ENCODE measurements at regions not wholly inside any gene's neighbourhood (a gene's known extent, or its start where the extent isn't known, plus 50 kb on each side); places are given as distances from the start of the nearest gene placed in this dataset.

- no peak overlapping the region for H3K4me2 ChIP-seq (ENCODE audit: control insufficient read depth, insufficient read depth)
- ChIA-PET POLR2A (no interaction called here), RAD21 (ENCODE audit: unreplicated experiment) (no interaction called here), CTCF (no interaction called here), SMC1A (ENCODE audit: uncharacterized antibody, unreplicated experiment) (no interaction called here)
- H3K4me3 ChIP-seq = no peak overlapping the region
- DNase-seq (ENCODE audit: low read depth, low spot score) (no peak), ATAC-seq (no peak), FAIRE-seq (no peak)
- H3K9ac ChIP-seq (ENCODE audit: control insufficient read depth, insufficient read depth, low read length) = no peak overlapping the region
- BruUV-seq (replicated peaks) = no TSS peak
- no peaks in the 10 kb centered on the region for H3K27me3 ChIP-seq (replicated peaks in 1 of 2; ENCODE audit: control insufficient read depth in 2 of 2, insufficient read depth in 2 of 2, low read length in 1 of 2)
- H3K4me1 ChIP-seq (ENCODE audit: control insufficient read depth, insufficient read depth, low read length) = no peaks in the 10 kb centered on the region
- H3K79me2 ChIP-seq (ENCODE audit: control insufficient read depth, insufficient read depth, low read length) = no peaks in the 10 kb centered on the region
- TF ChIP-seq RCOR1 (conservative IDR thresholded peaks at IDR 0.05; ENCODE audit: low read depth, low read length) = no peak
- TF ChIP-seq WRNIP1 (IDR thresholded peaks at IDR 0.05; ENCODE audit: borderline replicate concordance, low read depth, low read length) = no peak
- no peak for TF ChIP-seq HDAC2 (IDR thresholded peaks at IDR 0.05)
- TF ChIP-seq FOXK2 (IDR thresholded peaks at IDR 0.05) = no peak
- TF ChIP-seq MAX (IDR thresholded peaks at IDR 0.05; ENCODE audit: low read depth, low read length) = no peak
- TF ChIP-seq ZNF592 (IDR thresholded peaks at IDR 0.05) = no peak
- no peak for TF ChIP-seq POU2F2 (IDR thresholded peaks at IDR 0.05; ENCODE audit: borderline replicate concordance, low read depth, low read length)
- TF ChIP-seq GATAD2B (conservative IDR thresholded peaks at IDR 0.05; ENCODE audit: low read depth) = no peak
- no peaks in the 10 kb centered on the region for H3K36me3 ChIP-seq (ENCODE audit: control insufficient read depth in 2 of 2, insufficient read depth in 2 of 2, low read length in 1 of 2)
- H3K9me3 ChIP-seq (replicated peaks; ENCODE audit: control insufficient read depth, insufficient read depth, low read length) = no peaks in the 10 kb centered on the region
- in situ Hi-C loops (cut with MboI) (no loop called here), intact Hi-C loops (cut with micrococcal nuclease; ENCODE audit: unreplicated experiment) (no loop called here)
- H4K20me1 ChIP-seq (ENCODE audit: control insufficient read depth, insufficient read depth) = no peaks in the 10 kb centered on the region
- no peak overlapping the region for H2AFZ ChIP-seq (ENCODE audit: control insufficient read depth, low read depth, low read length)
- 0% methylated on average over 2 of the region's 2 CpGs for WGBS (ENCODE audit: insufficient coverage, insufficient replicate concordance, low lambda C conversion rate, missing lambda C conversion rate)
- no peak overlapping the region for H3K27ac ChIP-seq (ENCODE audit: control insufficient read depth, insufficient read depth)
Observed at GRCh38 chr15:46110755-46111154, 475.9 kb downstream of the SQOR start.

All from GM12878 (cell line).